Coronary artery (tissue), 2 donors: ENCODE measurements at regions not wholly inside any gene's neighbourhood (a gene's known extent, or its start where the extent isn't known, plus 50 kb on each side); places are given as distances from the start of the nearest gene placed in this dataset.

Experiments
- DNase-seq: peaks from one replicate; pipeline ENCODE4 v3.0.0-alpha.2; 2017; ENCODE audit warnings: low spot score
- H3K27ac ChIP-seq, 2 donors: fragments of 200-600 bp; sonication (generic); one replicate each; pipeline ENCODE4 v1.5.1; 2016 to 2019
- H3K4me3 ChIP-seq: fragments of 200-600 bp; sonication (generic); 2 replicates; pipeline ENCODE4 v1.5.1; 2016; ENCODE audit warnings: mild to moderate bottlenecking, moderate library complexity
- CTCF ChIP-seq: fragments of 200-600 bp; sonication (generic); IDR thresholded peaks from one replicate; pipeline ENCODE4 v1.5.1; 2019; ENCODE audit warnings: antibody characterized with exemption

DNA sequence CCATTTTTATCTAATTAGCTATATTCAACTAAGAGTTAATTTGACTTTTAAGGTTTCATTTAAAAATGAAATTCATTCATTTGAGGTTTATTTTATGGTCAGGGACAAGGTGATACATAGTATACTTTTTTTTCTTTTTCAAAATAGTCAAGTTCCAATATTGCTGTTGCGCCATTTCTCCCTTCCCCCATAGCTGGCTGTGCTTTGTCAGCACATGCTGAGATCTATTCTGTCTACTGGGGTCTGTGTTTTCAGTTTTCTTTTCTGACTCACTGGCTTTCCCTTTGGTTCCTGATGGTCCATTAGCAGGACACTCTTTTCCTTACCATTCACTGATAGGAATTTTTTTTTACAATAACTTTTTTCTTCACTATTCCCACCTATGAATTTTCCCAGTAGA is 336.4 kb upstream of the TMEM229A start:
- DNase-seq: no peak
- no peak for TF ChIP-seq CTCF
- no peak overlapping the region for H3K27ac ChIP-seq

DNA sequence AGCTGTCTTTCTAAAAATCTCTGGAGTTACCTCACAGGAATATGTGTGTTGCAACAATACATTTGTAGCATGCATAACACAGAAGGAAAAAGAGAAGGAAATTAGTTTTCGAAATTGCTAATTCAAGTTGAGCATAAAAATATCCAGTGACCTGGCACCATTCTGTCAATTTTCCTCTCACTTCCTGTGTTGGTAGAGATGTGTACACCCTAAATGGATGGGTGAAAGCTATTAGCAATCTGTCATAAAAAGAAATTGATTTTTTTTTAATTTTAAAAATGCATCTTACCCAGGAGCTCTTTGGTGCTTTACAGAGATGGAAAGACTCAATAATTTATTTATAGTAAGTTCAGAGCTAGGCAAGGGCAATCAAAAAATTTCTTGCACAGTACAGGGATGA is 333.3 kb upstream of the TMEM229A start:
- DNase-seq: no peak
- no peak for TF ChIP-seq CTCF
- Histone ChIP-seq H3K27ac (no peak overlapping the region), H3K4me3 (no peak overlapping the region)

More for the DNA sequence above, 336.4 kb upstream of the TMEM229A start:
- no peak overlapping the region for H3K4me3 ChIP-seq

DNA sequence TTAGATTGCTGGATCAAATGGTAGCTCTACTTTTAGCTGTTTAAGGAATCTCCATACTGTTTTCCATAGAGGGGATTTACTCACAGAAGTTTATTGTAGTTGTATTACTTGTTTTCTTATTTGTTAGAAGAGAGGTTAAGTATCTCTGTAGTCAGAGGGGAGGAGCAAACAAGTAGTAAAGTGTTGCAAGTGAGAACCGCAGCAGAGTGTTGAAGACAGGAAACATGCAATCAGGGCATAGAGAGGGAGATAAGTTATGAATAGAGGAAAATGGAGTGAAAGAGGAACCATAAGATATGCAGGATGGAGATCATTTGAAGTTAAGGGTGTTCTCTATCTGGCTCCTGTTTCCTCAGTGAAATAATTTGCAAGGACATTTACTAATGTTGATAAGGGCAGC is 331.4 kb upstream of the TMEM229A start:
- no peak overlapping the region for H3K4me3 ChIP-seq
- no peak overlapping the region for H3K27ac ChIP-seq
- no peak for DNase-seq
- no peak for TF ChIP-seq CTCF

GRCh38 chr7:124354201-124354600 is 321.3 kb upstream of the TMEM229A start:
- no peak for TF ChIP-seq CTCF
- Histone ChIP-seq H3K4me3 (no peak overlapping the region), H3K27ac (no peak overlapping the region)
- DNase-seq: no peak

- Histone ChIP-seq H3K27ac (no peak overlapping the region), H3K4me3 (no peak overlapping the region)
- TF ChIP-seq CTCF: no peak
- DNase-seq: no peak
Observed at GRCh38 chr7:124351950-124352349, 319.1 kb upstream of the TMEM229A start.

- TF ChIP-seq CTCF: no peak
- no peak overlapping the region for H3K4me3 ChIP-seq
Observed at GRCh38 chr7:124349443-124349842, 316.6 kb upstream of the TMEM229A start.

GRCh38 chr7:124338861-124339260 is 306.0 kb upstream of the TMEM229A start:
- TF ChIP-seq CTCF: no peak
- DNase-seq: no peak
- no peak overlapping the region for H3K27ac ChIP-seq

More at GRCh38 chr7:124349443-124349842, 316.6 kb upstream of the TMEM229A start:
- no peak overlapping the region for H3K27ac ChIP-seq
- no peak for DNase-seq

More at GRCh38 chr7:124338861-124339260, 306.0 kb upstream of the TMEM229A start:
- no peak overlapping the region for H3K4me3 ChIP-seq
